Uterus (tissue), 2 donors: ENCODE measurements at regions not wholly inside any gene's neighbourhood (a gene's known extent, or its start where the extent isn't known, plus 50 kb on each side); places are given as distances from the start of the nearest gene placed in this dataset.

ENCODE experiments used
- CTCF ChIP-seq, 4 experiments: fragments of 200-600 bp in 2 of 4; fragments of 450-650 bp in 2 of 4; sonication (generic) in 2 of 4; IDR thresholded peaks; one replicate each; pipeline ENCODE4 v1.5.1; 2016 to 2019; ENCODE audit warnings: antibody characterized with exemption in 4 of 4, mild to moderate bottlenecking in 2 of 4, moderate library complexity in 1 of 4
- POLR2A ChIP-seq, 2 donors: fragments of 450-650 bp; IDR thresholded peaks; one replicate each; pipeline ENCODE4 v1.6.1; 2016; ENCODE audit warnings: antibody characterized with exemption in 2 of 2, mild to moderate bottlenecking in 1 of 2, moderate library complexity in 1 of 2

- TF ChIP-seq CTCF (IDR thresholded peaks at IDR 0.05) (no peak), POLR2A (IDR thresholded peaks at IDR 0.05) (no peak)
Measured at GRCh38 chr7:86226191-86226590, 417.5 kb upstream of the GRM3 start.
